ENCODE measurements at regions not wholly inside any gene's neighbourhood (a gene's known extent, or its start where the extent isn't known, plus 50 kb on each side); places are given as distances from the start of the nearest gene placed in this dataset.
A peak's percentile ranks its signal among the peaks of the same experiment; 100 is the strongest.
"Not testable (repeated sequence)": the region's sequence is repeated elsewhere in the genome, so short reads cannot be mapped to it uniquely, and the experiment has no call there.

GRCh38 chr11:3583476-3583875 is 58.3 kb downstream of the ART5 start:
- H2BK12ac ChIP-seq (ENCODE audit: low read depth, low read length); H3K14ac ChIP-seq (ENCODE audit: insufficient read length); H2BK5ac ChIP-seq (ENCODE audit: low read depth, low read length); FAIRE-seq; H2AK5ac ChIP-seq (ENCODE audit: low read depth, low read length); H2AFZ ChIP-seq (ENCODE audit: low read length); H3K23ac ChIP-seq (ENCODE audit: insufficient read length); H3K4me3 ChIP-seq (ENCODE audit: extremely low read depth in 1 of 4, insufficient read depth in 2 of 4, low read depth in 3 of 4, low read length in 4 of 4); H3K18ac ChIP-seq (ENCODE audit: extremely low read depth, low read length); H3K23me2 ChIP-seq (ENCODE audit: low read depth, low read length); H2BK20ac ChIP-seq (ENCODE audit: low read length); H3K79me2 ChIP-seq (ENCODE audit: control insufficient read depth in 1 of 2, insufficient read depth in 2 of 2, low read length in 2 of 2); H3K4ac ChIP-seq (replicated peaks; ENCODE audit: insufficient read length, low read depth, low read length); H4K20me1 ChIP-seq (replicated peaks in 1 of 2; ENCODE audit: control insufficient read depth in 1 of 2, insufficient read depth in 2 of 2, low read length in 2 of 2); H2BK120ac ChIP-seq (replicated peaks; ENCODE audit: low read depth, low read length); H3K79me1 ChIP-seq (ENCODE audit: low read depth, low read length); H4K8ac ChIP-seq (ENCODE audit: extremely low read depth, insufficient read depth, low read length); H3K27ac ChIP-seq (ENCODE audit: low read depth, low read length); H3K9me3 ChIP-seq (ENCODE audit: insufficient read depth in 2 of 2, low read depth in 1 of 2, low read length in 1 of 2); H3K36me3 ChIP-seq (ENCODE audit: control insufficient read depth in 2 of 4, insufficient read depth in 4 of 4, low read length in 3 of 4); H2BK15ac ChIP-seq (ENCODE audit: low read length); H3K9ac ChIP-seq (replicated peaks in 1 of 4; ENCODE audit: extremely low read depth in 1 of 4, low read depth in 3 of 4, low read length in 3 of 4); H4K91ac ChIP-seq (replicated peaks; ENCODE audit: insufficient read length, low read length); H3K4me1 ChIP-seq (replicated peaks in 1 of 4; ENCODE audit: control insufficient read depth in 3 of 4, insufficient read depth in 4 of 4, low read length in 3 of 4); H3K56ac ChIP-seq (replicated peaks; ENCODE audit: insufficient read length, low read depth, low read length); POLR2A ChIA-PET (ENCODE audit: partially characterized antibody); H4K5ac ChIP-seq (ENCODE audit: insufficient read length, low read depth, low read length); H3K27me3 ChIP-seq (replicated peaks in 1 of 4; ENCODE audit: control insufficient read depth in 3 of 4, extremely low read depth in 1 of 4, insufficient read depth in 3 of 4, low read length in 3 of 4): not testable (repeated sequence)
- H3K4me2 ChIP-seq (ENCODE audit: insufficient read depth in 1 of 2, low read depth in 2 of 2, low read length in 2 of 2) = 0 out of 4 replicates have a peak overlapping the region, but pooled peaks of 1 of the 2 experiments have one; percentile 21
- WGBS, 2 experiments (ENCODE audit: extremely low coverage in 1 of 2, insufficient coverage in 1 of 2, insufficient read length in 1 of 2, insufficient replicate concordance in 2 of 2, low coverage in 1 of 2, low lambda C conversion rate in 2 of 2, missing lambda C conversion rate in 1 of 2) = 60% methylated on average over 2 of the region's 2 CpGs; no CpG with 5 or more reads in 1 of the 2 experiments
- CTCF ChIA-PET (ENCODE audit: partially characterized antibody) = interaction anchor here (1.3 to 1.4 kb wide), 2 partner anchors 25 to 106 kb away, joined by 4 to 5 read pairs; no protein-coding TSS in a partner anchor
- peak; percentile 65 to 80 for DNase-seq (ENCODE audit: low read depth in 1 of 2, low spot score in 2 of 2)

- 63% methylated on average over 7 of the region's 10 CpGs; no CpG with 5 or more reads in 1 of the 2 experiments for WGBS, 2 experiments (ENCODE audit: extremely low coverage in 1 of 2, insufficient coverage in 1 of 2, insufficient read length in 1 of 2, insufficient replicate concordance in 2 of 2, low coverage in 1 of 2, low lambda C conversion rate in 2 of 2, missing lambda C conversion rate in 1 of 2)
- DNase-seq (ENCODE audit: low read depth in 1 of 2, low spot score in 2 of 2) = peak in 1 of 2 experiments; percentile 10
- H2BK12ac ChIP-seq (ENCODE audit: low read depth, low read length); FAIRE-seq; H3K4ac ChIP-seq (replicated peaks; ENCODE audit: insufficient read length, low read depth, low read length); H2AFZ ChIP-seq (ENCODE audit: low read length); H2AK5ac ChIP-seq (ENCODE audit: low read depth, low read length); H2BK20ac ChIP-seq (ENCODE audit: low read length); H3K79me2 ChIP-seq (ENCODE audit: control insufficient read depth in 1 of 2, insufficient read depth in 2 of 2, low read length in 2 of 2); H3K4me2 ChIP-seq (ENCODE audit: insufficient read depth in 1 of 2, low read depth in 2 of 2, low read length in 2 of 2); H4K5ac ChIP-seq (ENCODE audit: insufficient read length, low read depth, low read length); H3K18ac ChIP-seq (ENCODE audit: extremely low read depth, low read length); POLR2A ChIA-PET (ENCODE audit: partially characterized antibody); H4K8ac ChIP-seq (ENCODE audit: extremely low read depth, insufficient read depth, low read length); H3K23me2 ChIP-seq (ENCODE audit: low read depth, low read length); H4K91ac ChIP-seq (replicated peaks; ENCODE audit: insufficient read length, low read length); H3K27me3 ChIP-seq (replicated peaks in 1 of 4; ENCODE audit: control insufficient read depth in 3 of 4, extremely low read depth in 1 of 4, insufficient read depth in 3 of 4, low read length in 3 of 4); H3K79me1 ChIP-seq (ENCODE audit: low read depth, low read length); H3K9me3 ChIP-seq (ENCODE audit: insufficient read depth in 2 of 2, low read depth in 1 of 2, low read length in 1 of 2); H3K14ac ChIP-seq (ENCODE audit: insufficient read length); H2BK5ac ChIP-seq (ENCODE audit: low read depth, low read length); H3K9ac ChIP-seq (replicated peaks in 1 of 4; ENCODE audit: extremely low read depth in 1 of 4, low read depth in 3 of 4, low read length in 3 of 4); H2BK15ac ChIP-seq (ENCODE audit: low read length); H3K4me1 ChIP-seq (replicated peaks in 1 of 4; ENCODE audit: control insufficient read depth in 3 of 4, insufficient read depth in 4 of 4, low read length in 3 of 4); H3K27ac ChIP-seq (ENCODE audit: low read depth, low read length); H3K23ac ChIP-seq (ENCODE audit: insufficient read length); H3K36me3 ChIP-seq (ENCODE audit: control insufficient read depth in 2 of 4, insufficient read depth in 4 of 4, low read length in 3 of 4); H2BK120ac ChIP-seq (replicated peaks; ENCODE audit: low read depth, low read length); H3K56ac ChIP-seq (replicated peaks; ENCODE audit: insufficient read length, low read depth, low read length); H3K4me3 ChIP-seq (ENCODE audit: extremely low read depth in 1 of 4, insufficient read depth in 2 of 4, low read depth in 3 of 4, low read length in 4 of 4); H4K20me1 ChIP-seq (replicated peaks in 1 of 2; ENCODE audit: control insufficient read depth in 1 of 2, insufficient read depth in 2 of 2, low read length in 2 of 2): not testable (repeated sequence)
- CTCF ChIA-PET (ENCODE audit: partially characterized antibody) = interaction anchor here (1.6 to 1.7 kb wide), 3 partner anchors 37 to 104 kb away, joined by 3 to 5 read pairs (median 4); no protein-coding TSS in a partner anchor
Observed at GRCh38 chr11:3581389-3581725, 60.4 kb downstream of the ART5 start.

All from H1 (cell line).